ENCODE measurements at regions not wholly inside any gene's neighbourhood (a gene's known extent, or its start where the extent isn't known, plus 50 kb on each side); places are given as distances from the start of the nearest gene placed in this dataset.

GRCh38 chr13:62696490-62696889 is 1280.8 kb upstream of the PCDH20 start:
- no peak for DNase-seq (ENCODE audit: low spot score)

GRCh38 chr13:62687732-62688131 is 1272.1 kb upstream of the PCDH20 start:
- no peaks in the 10 kb centered on the region for H3K4me1 ChIP-seq (ENCODE audit: control insufficient read depth in 1 of 2, low read depth in 2 of 2)
- H3K4me3 ChIP-seq, result no peak overlapping the region
- H3K27me3 ChIP-seq (replicated peaks; ENCODE audit: insufficient read depth), result no peaks in the 10 kb centered on the region
- DNase-seq (ENCODE audit: low spot score) (no peak), ATAC-seq (ENCODE audit: insufficient number of reproducible peaks, low FRiP score, low read depth) (no peak)
- H3K9me3 ChIP-seq, result no peaks in the 10 kb centered on the region
- no peak overlapping the region for H3K27ac ChIP-seq
- TF ChIP-seq, protein P1, sequence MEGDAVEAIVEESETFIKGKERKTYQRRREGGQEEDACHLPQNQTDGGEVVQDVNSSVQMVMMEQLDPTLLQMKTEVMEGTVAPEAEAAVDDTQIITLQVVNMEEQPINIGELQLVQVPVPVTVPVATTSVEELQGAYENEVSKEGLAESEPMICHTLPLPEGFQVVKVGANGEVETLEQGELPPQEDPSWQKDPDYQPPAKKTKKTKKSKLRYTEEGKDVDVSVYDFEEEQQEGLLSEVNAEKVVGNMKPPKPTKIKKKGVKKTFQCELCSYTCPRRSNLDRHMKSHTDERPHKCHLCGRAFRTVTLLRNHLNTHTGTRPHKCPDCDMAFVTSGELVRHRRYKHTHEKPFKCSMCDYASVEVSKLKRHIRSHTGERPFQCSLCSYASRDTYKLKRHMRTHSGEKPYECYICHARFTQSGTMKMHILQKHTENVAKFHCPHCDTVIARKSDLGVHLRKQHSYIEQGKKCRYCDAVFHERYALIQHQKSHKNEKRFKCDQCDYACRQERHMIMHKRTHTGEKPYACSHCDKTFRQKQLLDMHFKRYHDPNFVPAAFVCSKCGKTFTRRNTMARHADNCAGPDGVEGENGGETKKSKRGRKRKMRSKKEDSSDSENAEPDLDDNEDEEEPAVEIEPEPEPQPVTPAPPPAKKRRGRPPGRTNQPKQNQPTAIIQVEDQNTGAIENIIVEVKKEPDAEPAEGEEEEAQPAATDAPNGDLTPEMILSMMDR (IDR thresholded peaks at IDR 0.05), result no peak
- no peaks in the 10 kb centered on the region for H3K36me3 ChIP-seq

More at GRCh38 chr13:62696490-62696889, 1280.8 kb upstream of the PCDH20 start:
- Histone ChIP-seq H3K36me3 (no peaks in the 10 kb centered on the region), H3K9me3 (no peaks in the 10 kb centered on the region), H3K27ac (no peak overlapping the region), H3K27me3 (replicated peaks; ENCODE audit: insufficient read depth) (no peaks in the 10 kb centered on the region), H3K4me1 (ENCODE audit: control insufficient read depth in 1 of 2, low read depth in 2 of 2) (no peaks in the 10 kb centered on the region), H3K4me3 (no peak overlapping the region)
- TF ChIP-seq, protein P1 (IDR thresholded peaks at IDR 0.05), result no peak
- no peak for ATAC-seq (ENCODE audit: insufficient number of reproducible peaks, low FRiP score, low read depth)

GRCh38 chr13:62684359-62684758 is 1268.7 kb upstream of the PCDH20 start:
- Histone ChIP-seq H3K36me3 (no peaks in the 10 kb centered on the region), H3K4me1 (ENCODE audit: control insufficient read depth in 1 of 2, low read depth in 2 of 2) (no peaks in the 10 kb centered on the region), H3K27me3 (replicated peaks; ENCODE audit: insufficient read depth) (no peaks in the 10 kb centered on the region), H3K4me3 (no peak overlapping the region), H3K9me3 (no peaks in the 10 kb centered on the region), H3K27ac (no peak overlapping the region)
- DNase-seq (ENCODE audit: low spot score), result no peak
- no peak for ATAC-seq (ENCODE audit: insufficient number of reproducible peaks, low FRiP score, low read depth)
- TF ChIP-seq, protein P1 (IDR thresholded peaks at IDR 0.05), result no peak

GRCh38 chr13:62682788-62683187 is 1267.1 kb upstream of the PCDH20 start:
- ATAC-seq (ENCODE audit: insufficient number of reproducible peaks, low FRiP score, low read depth) (no peak), DNase-seq (ENCODE audit: low spot score) (no peak)
- no peak overlapping the region for H3K4me3 ChIP-seq
- no peaks in the 10 kb centered on the region for H3K27me3 ChIP-seq (replicated peaks; ENCODE audit: insufficient read depth)
- TF ChIP-seq, protein P1 (IDR thresholded peaks at IDR 0.05), result no peak
- no peaks in the 10 kb centered on the region for H3K9me3 ChIP-seq
- H3K36me3 ChIP-seq, result no peaks in the 10 kb centered on the region
- no peaks in the 10 kb centered on the region for H3K4me1 ChIP-seq (ENCODE audit: control insufficient read depth in 1 of 2, low read depth in 2 of 2)
- no peak overlapping the region for H3K27ac ChIP-seq

- no peak for ATAC-seq (ENCODE audit: insufficient number of reproducible peaks, low FRiP score, low read depth)
- no peak overlapping the region for H3K27ac ChIP-seq
- no peak for DNase-seq (ENCODE audit: low spot score)
- TF ChIP-seq, protein P1 (IDR thresholded peaks at IDR 0.05), result no peak
- no peaks in the 10 kb centered on the region for H3K36me3 ChIP-seq
- no peaks in the 10 kb centered on the region for H3K4me1 ChIP-seq (ENCODE audit: control insufficient read depth in 1 of 2, low read depth in 2 of 2)
- no peak overlapping the region for H3K4me3 ChIP-seq
- H3K9me3 ChIP-seq, result no peaks in the 10 kb centered on the region
- no peaks in the 10 kb centered on the region for H3K27me3 ChIP-seq (replicated peaks; ENCODE audit: insufficient read depth)
These were observed 1262.4 kb upstream of the PCDH20 start for GRCh38 chr13:62678039-62678438.
